ENCODE measurements at regions not wholly inside any gene's neighbourhood (a gene's known extent, or its start where the extent isn't known, plus 50 kb on each side); places are given as distances from the start of the nearest gene placed in this dataset.

DNA sequence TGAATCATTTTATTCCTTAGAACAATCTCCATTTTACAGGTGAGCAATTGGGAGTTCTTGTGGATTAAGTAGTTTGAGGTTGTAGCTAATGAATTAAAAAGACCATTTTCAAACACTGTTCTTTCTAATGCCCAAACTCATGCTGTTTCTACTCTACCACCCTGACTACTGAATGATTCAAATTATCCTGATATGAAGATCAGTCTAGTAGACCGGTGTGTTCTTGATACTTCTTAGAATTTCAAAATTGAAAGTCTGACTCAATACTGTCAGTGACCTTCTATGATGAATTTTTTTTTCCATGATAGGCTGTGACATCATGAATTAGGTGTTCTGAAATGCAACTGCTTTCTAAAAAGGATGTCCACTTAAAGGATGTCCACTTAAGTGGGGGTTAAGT lies 515.5 kb downstream of the DMAC1 start:
- no peak overlapping the region for H3K27ac ChIP-seq
- DNase-seq = no peak
- intact Hi-C loops (cut with DNase I; ENCODE audit: low total_unique reads) (no loop called here), in situ Hi-C loops (cut with MboI; ENCODE audit: low pct_ligation_motif_present in 1 of 4, low pct_unique_long_range_greater_than_20kb in 1 of 4, low sequenced_read_pairs in 3 of 4) (no loop called here)
- TF ChIP-seq POLR2A (IDR thresholded peaks at IDR 0.05) = no peak
- no peak for TF ChIP-seq POLR2AphosphoS5 (IDR thresholded peaks at IDR 0.05)
- no peak for TF ChIP-seq EP300 (IDR thresholded peaks at IDR 0.05; ENCODE audit: low read depth)
- TF ChIP-seq, protein P1, sequence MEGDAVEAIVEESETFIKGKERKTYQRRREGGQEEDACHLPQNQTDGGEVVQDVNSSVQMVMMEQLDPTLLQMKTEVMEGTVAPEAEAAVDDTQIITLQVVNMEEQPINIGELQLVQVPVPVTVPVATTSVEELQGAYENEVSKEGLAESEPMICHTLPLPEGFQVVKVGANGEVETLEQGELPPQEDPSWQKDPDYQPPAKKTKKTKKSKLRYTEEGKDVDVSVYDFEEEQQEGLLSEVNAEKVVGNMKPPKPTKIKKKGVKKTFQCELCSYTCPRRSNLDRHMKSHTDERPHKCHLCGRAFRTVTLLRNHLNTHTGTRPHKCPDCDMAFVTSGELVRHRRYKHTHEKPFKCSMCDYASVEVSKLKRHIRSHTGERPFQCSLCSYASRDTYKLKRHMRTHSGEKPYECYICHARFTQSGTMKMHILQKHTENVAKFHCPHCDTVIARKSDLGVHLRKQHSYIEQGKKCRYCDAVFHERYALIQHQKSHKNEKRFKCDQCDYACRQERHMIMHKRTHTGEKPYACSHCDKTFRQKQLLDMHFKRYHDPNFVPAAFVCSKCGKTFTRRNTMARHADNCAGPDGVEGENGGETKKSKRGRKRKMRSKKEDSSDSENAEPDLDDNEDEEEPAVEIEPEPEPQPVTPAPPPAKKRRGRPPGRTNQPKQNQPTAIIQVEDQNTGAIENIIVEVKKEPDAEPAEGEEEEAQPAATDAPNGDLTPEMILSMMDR (IDR thresholded peaks at IDR 0.05) = no peak
- 73 to 88% methylated on average over 1 of the region's 1 CpG for WGBS, 2 donors (ENCODE audit: low coverage in 1 of 2)
- no peaks in the 10 kb centered on the region for H3K36me3 ChIP-seq
- H3K9me3 ChIP-seq = no peaks in the 10 kb centered on the region
- H3K4me1 ChIP-seq = peaks cover 0 to 3% (median 0%) of the 10 kb centered on the region in 4 donors
- H3K27me3 ChIP-seq = no peaks in the 10 kb centered on the region
- no peak overlapping the region for H3K4me3 ChIP-seq

DNA sequence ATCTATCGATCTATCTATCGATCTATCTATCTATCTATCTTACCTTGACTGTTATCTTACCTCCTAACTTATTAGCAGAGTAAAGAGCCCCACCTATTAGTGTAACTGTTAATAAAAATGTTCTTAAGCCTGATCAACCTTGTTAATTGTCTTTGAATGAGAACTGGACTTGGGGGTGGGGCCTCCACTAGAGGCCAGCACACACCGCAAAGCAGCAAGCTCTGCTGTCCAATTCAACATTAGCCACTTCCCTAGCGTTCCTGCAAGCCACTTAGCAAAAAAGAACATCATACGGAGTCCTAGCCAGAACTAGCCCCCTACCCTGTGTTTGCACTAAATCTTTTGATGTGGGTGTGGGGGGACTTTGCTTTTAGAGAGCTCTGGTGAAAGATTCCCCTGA lies 515.8 kb downstream of the KDM4C start:
- Histone ChIP-seq H3K9me3 (no peaks in the 10 kb centered on the region), H3K4me3 (no peak overlapping the region), H3K4me1 (no peaks in the 10 kb centered on the region), H3K27ac (no peak overlapping the region), H3K36me3 (no peaks in the 10 kb centered on the region), H3K27me3 (no peaks in the 10 kb centered on the region)
- in situ Hi-C loops (cut with MboI; ENCODE audit: low pct_ligation_motif_present in 1 of 4, low pct_unique_long_range_greater_than_20kb in 1 of 4, low sequenced_read_pairs in 3 of 4) (no loop called here), intact Hi-C loops (cut with DNase I; ENCODE audit: low total_unique reads) (no loop called here)
- TF ChIP-seq, protein P1 (IDR thresholded peaks at IDR 0.05) = peak in 1 of 5 experiments; percentile 19
- TF ChIP-seq EP300 (IDR thresholded peaks at IDR 0.05; ENCODE audit: low read depth) = no peak
- DNase-seq = no peak
- 76 to 77% methylated on average over 4 to 5 of the region's 5 CpGs for whole genome bisulfite sequencing, 2 donors (ENCODE audit: low coverage in 1 of 2)

DNA sequence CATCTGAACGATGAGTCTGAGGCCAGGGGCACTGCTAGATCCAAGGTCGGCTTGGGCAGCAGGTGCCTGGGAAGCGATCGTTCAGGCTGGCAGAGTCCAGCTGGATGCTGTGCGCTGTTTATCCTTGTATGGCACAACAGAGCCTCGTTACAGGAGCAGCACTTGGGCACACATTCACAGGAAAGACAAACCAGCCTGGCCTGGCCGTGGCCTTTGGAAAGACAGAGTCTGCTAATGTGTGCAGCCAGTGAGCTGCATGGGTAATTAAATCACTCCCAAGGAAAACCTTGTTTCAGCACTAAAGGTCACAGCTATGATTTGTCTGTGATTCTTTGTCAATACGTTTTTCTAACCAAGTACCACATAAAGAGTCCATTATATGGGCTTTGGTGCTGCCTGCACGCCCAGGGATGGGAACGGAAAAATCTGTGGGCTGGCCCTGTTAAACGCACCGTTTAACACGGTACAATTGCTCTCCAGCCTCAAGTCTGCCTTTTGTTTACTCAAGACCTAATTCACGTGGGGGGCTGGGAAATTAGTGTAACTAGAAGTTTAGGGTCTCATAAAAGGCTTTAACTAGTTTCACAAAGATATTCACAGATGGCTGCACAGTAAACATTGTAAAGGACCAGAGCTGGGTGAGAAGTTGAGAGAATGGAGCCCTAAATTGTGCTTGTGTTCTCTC lies 509.3 kb downstream of the KDM4C start:
- in situ Hi-C loops (cut with MboI; ENCODE audit: low pct_ligation_motif_present in 1 of 4, low pct_unique_long_range_greater_than_20kb in 1 of 4, low sequenced_read_pairs in 3 of 4) = no loop called here
- peak overlapping the region; percentile 45 to 62 (median 58) for H3K27ac ChIP-seq
- intact Hi-C loops (cut with DNase I; ENCODE audit: low total_unique reads) = no loop called here
- H3K4me1 ChIP-seq = peaks cover 0 to 26% (median 12%) of the 10 kb centered on the region in 4 donors
- H3K9me3 ChIP-seq = no peaks in the 10 kb centered on the region
- no peak for TF ChIP-seq POLR2AphosphoS5 (IDR thresholded peaks at IDR 0.05)
- no peak for TF ChIP-seq EP300 (IDR thresholded peaks at IDR 0.05; ENCODE audit: low read depth)
- TF ChIP-seq, protein P1 (IDR thresholded peaks at IDR 0.05) = no peak
- no peak for TF ChIP-seq POLR2A (IDR thresholded peaks at IDR 0.05)
- no peak overlapping the region for H3K4me3 ChIP-seq
- WGBS, 2 donors (ENCODE audit: low coverage in 1 of 2) = 39 to 41% methylated on average over 5 to 14 of the region's 14 CpGs
- no peaks in the 10 kb centered on the region for H3K36me3 ChIP-seq
- H3K27me3 ChIP-seq = no peaks in the 10 kb centered on the region
- peak; percentile 62 for DNase-seq

DNA sequence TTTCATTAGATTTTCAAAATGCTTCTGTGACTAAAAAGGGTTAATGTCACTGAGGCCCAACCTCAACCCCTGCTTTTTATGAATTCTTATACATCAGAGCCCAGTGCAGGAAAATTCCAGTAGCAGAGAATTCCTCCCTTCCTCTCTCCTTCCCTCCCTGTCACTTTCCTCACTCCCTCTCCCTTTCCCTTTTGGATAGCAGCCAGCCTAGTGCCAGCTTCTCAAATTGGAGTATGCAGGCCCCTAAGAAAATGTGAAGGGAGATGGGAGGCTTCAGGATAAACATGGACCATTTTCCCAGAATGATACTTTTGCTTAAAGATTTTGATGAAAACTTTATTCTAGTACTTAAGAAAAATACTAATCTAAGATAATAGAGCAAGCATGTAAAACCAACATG lies 507.4 kb downstream of the KDM4C start:
- H3K9me3 ChIP-seq = no peaks in the 10 kb centered on the region
- no peak overlapping the region for H3K4me3 ChIP-seq
- intact Hi-C loops (cut with DNase I; ENCODE audit: low total_unique reads) = no loop called here
- H3K4me1 ChIP-seq = peaks cover 0 to 26% (median 12%) of the 10 kb centered on the region in 4 donors
- no peak overlapping the region for H3K27ac ChIP-seq
- H3K27me3 ChIP-seq = no peaks in the 10 kb centered on the region
- H3K36me3 ChIP-seq = no peaks in the 10 kb centered on the region
- in situ Hi-C loops (cut with MboI; ENCODE audit: low pct_ligation_motif_present in 1 of 4, low pct_unique_long_range_greater_than_20kb in 1 of 4, low sequenced_read_pairs in 3 of 4) = no loop called here
- TF ChIP-seq, protein P1 (IDR thresholded peaks at IDR 0.05) = no peak
- TF ChIP-seq POLR2AphosphoS5 (IDR thresholded peaks at IDR 0.05) (no peak), POLR2A (IDR thresholded peaks at IDR 0.05) (no peak), EP300 (IDR thresholded peaks at IDR 0.05; ENCODE audit: low read depth) (no peak)
- no peak for DNase-seq
